Muscle of leg (tissue), 3 donors: ENCODE measurements at regions not wholly inside any gene's neighbourhood (a gene's known extent, or its start where the extent isn't known, plus 50 kb on each side); places are given as distances from the start of the nearest gene placed in this dataset.

Experiments used
- DNase-seq: peaks from one replicate; pipeline ENCODE4 v3.0.0; 2013
- H3K27ac ChIP-seq: one replicate; pipeline ENCODE4 v1.5.1; 2013; ENCODE audit warnings: mild to moderate bottlenecking, low read length, control low read depth
- H3K27me3 ChIP-seq: one replicate; pipeline ENCODE4 v1.6.1; 2013; ENCODE audit warnings: low read length; ENCODE audit not compliant: control insufficient read depth, insufficient read depth
- H3K36me3 ChIP-seq: one replicate; pipeline ENCODE4 v1.6.1; 2013; ENCODE audit warnings: low read length; ENCODE audit not compliant: control insufficient read depth, insufficient read depth
- H3K4me1 ChIP-seq: one replicate; pipeline ENCODE4 v1.6.1; 2013; ENCODE audit warnings: low read length; ENCODE audit not compliant: control insufficient read depth, insufficient read depth
- H3K4me3 ChIP-seq: one replicate; pipeline ENCODE4 v1.5.1; 2013; ENCODE audit warnings: low read length, control low read depth
- H3K9me3 ChIP-seq: replicated peaks from 2 replicates; pipeline ENCODE4 v1.6.1; 2013; ENCODE audit warnings: low read depth, low read length; ENCODE audit not compliant: control insufficient read depth
- WGBS: methylation state at CpG from one replicate; pipeline ENCODE4 v1.1.5; 2013; ENCODE audit warnings: missing lambda C conversion rate; ENCODE audit not compliant: insufficient coverage; 5-methylcytosine and 5-hydroxymethylcytosine counted together

- no peaks in the 10 kb centered on the region for H3K9me3 ChIP-seq
- no peaks in the 10 kb centered on the region for H3K27me3 ChIP-seq
- no peak for DNase-seq
- no peaks in the 10 kb centered on the region for H3K4me1 ChIP-seq
- no peak overlapping the region for H3K27ac ChIP-seq
- 74% methylated on average over 2 of the region's 6 CpGs for WGBS
- H3K4me3 ChIP-seq, result no peak overlapping the region
- no peaks in the 10 kb centered on the region for H3K36me3 ChIP-seq
Observed at GRCh38 chr12:24415934-24416333, 466.5 kb upstream of the SOX5 start.

GRCh38 chr12:24414480-24414879, 465.0 kb upstream of the SOX5 start:
- no peak for DNase-seq
- H3K9me3 ChIP-seq, result no peaks in the 10 kb centered on the region
- H3K36me3 ChIP-seq, result no peaks in the 10 kb centered on the region
- no CpG with 5 or more reads among the region's 5 CpGs for WGBS
- H3K27ac ChIP-seq, result no peak overlapping the region
- no peaks in the 10 kb centered on the region for H3K4me1 ChIP-seq
- no peak overlapping the region for H3K4me3 ChIP-seq
- H3K27me3 ChIP-seq, result no peaks in the 10 kb centered on the region

GRCh38 chr12:24411948-24412347, 462.5 kb upstream of the SOX5 start:
- no CpG with 5 or more reads among the region's 8 CpGs for WGBS
- no peaks in the 10 kb centered on the region for H3K4me1 ChIP-seq
- no peak overlapping the region for H3K27ac ChIP-seq
- no peaks in the 10 kb centered on the region for H3K9me3 ChIP-seq
- no peak overlapping the region for H3K4me3 ChIP-seq
- H3K36me3 ChIP-seq, result no peaks in the 10 kb centered on the region
- no peaks in the 10 kb centered on the region for H3K27me3 ChIP-seq
- DNase-seq, result no peak

GRCh38 chr12:24409868-24410267, 460.4 kb upstream of the SOX5 start:
- DNase-seq, result no peak
- Histone ChIP-seq H3K36me3 (no peaks in the 10 kb centered on the region), H3K27ac (no peak overlapping the region), H3K4me3 (no peak overlapping the region), H3K27me3 (no peaks in the 10 kb centered on the region), H3K4me1 (no peaks in the 10 kb centered on the region), H3K9me3 (no peaks in the 10 kb centered on the region)
- 94% methylated on average over 2 of the region's 5 CpGs for WGBS

- H3K4me1 ChIP-seq, result no peaks in the 10 kb centered on the region
- no peaks in the 10 kb centered on the region for H3K27me3 ChIP-seq
- WGBS, result 81% methylated on average over 2 of the region's 5 CpGs
- DNase-seq, result no peak
- no peak overlapping the region for H3K27ac ChIP-seq
- no peaks in the 10 kb centered on the region for H3K9me3 ChIP-seq
- no peaks in the 10 kb centered on the region for H3K36me3 ChIP-seq
- no peak overlapping the region for H3K4me3 ChIP-seq
Observed at GRCh38 chr12:24408305-24408704, 458.8 kb upstream of the SOX5 start.

GRCh38 chr12:24407884-24408283, 458.4 kb upstream of the SOX5 start:
- no peaks in the 10 kb centered on the region for H3K4me1 ChIP-seq
- 58% methylated on average over 5 of the region's 7 CpGs for WGBS
- DNase-seq, result no peak
- H3K36me3 ChIP-seq, result no peaks in the 10 kb centered on the region
- H3K4me3 ChIP-seq, result no peak overlapping the region
- H3K9me3 ChIP-seq, result no peaks in the 10 kb centered on the region
- H3K27ac ChIP-seq, result no peak overlapping the region
- no peaks in the 10 kb centered on the region for H3K27me3 ChIP-seq

GRCh38 chr12:24404086-24404815, 454.8 kb upstream of the SOX5 start:
- Histone ChIP-seq H3K9me3 (no peaks in the 10 kb centered on the region), H3K27me3 (no peaks in the 10 kb centered on the region), H3K36me3 (no peaks in the 10 kb centered on the region), H3K4me3 (no peak overlapping the region), H3K4me1 (no peaks in the 10 kb centered on the region), H3K27ac (no peak overlapping the region)
- WGBS, result 60% methylated on average over 1 of the region's 6 CpGs
- DNase-seq, result no peak

GRCh38 chr12:24400533-24400932, 451.1 kb upstream of the SOX5 start:
- Histone ChIP-seq H3K4me1 (no peaks in the 10 kb centered on the region), H3K9me3 (no peaks in the 10 kb centered on the region), H3K27ac (no peak overlapping the region), H3K36me3 (no peaks in the 10 kb centered on the region), H3K4me3 (no peak overlapping the region), H3K27me3 (no peaks in the 10 kb centered on the region)
- DNase-seq, result no peak
- WGBS, result no CpG with 5 or more reads among the region's 1 CpG

- Histone ChIP-seq H3K36me3 (no peaks in the 10 kb centered on the region), H3K4me1 (no peaks in the 10 kb centered on the region), H3K4me3 (no peak overlapping the region), H3K9me3 (no peaks in the 10 kb centered on the region), H3K27ac (no peak overlapping the region), H3K27me3 (no peaks in the 10 kb centered on the region)
- DNase-seq, result no peak
- 76% methylated on average over 4 of the region's 4 CpGs for WGBS
Observed at GRCh38 chr12:24398605-24399004, 449.1 kb upstream of the SOX5 start.

GRCh38 chr12:24396224-24396623, 446.8 kb upstream of the SOX5 start:
- H3K4me1 ChIP-seq, result no peaks in the 10 kb centered on the region
- H3K27me3 ChIP-seq, result no peaks in the 10 kb centered on the region
- H3K36me3 ChIP-seq, result no peaks in the 10 kb centered on the region
- H3K9me3 ChIP-seq, result no peaks in the 10 kb centered on the region
- no peak for DNase-seq
- WGBS, result 37% methylated on average over 9 of the region's 11 CpGs
- no peak overlapping the region for H3K27ac ChIP-seq
- no peak overlapping the region for H3K4me3 ChIP-seq

GRCh38 chr12:24394246-24394645, 444.8 kb upstream of the SOX5 start:
- no peak for DNase-seq
- 59% methylated on average over 2 of the region's 3 CpGs for WGBS

More at GRCh38 chr12:24394246-24394645, 444.8 kb upstream of the SOX5 start:
- no peaks in the 10 kb centered on the region for H3K27me3 ChIP-seq
- no peaks in the 10 kb centered on the region for H3K9me3 ChIP-seq
- H3K4me1 ChIP-seq, result no peaks in the 10 kb centered on the region
- no peaks in the 10 kb centered on the region for H3K36me3 ChIP-seq
- H3K4me3 ChIP-seq, result no peak overlapping the region
- H3K27ac ChIP-seq, result no peak overlapping the region
